GM21717 (cell line): ENCODE measurements at regions not wholly inside any gene's neighbourhood (a gene's known extent, or its start where the extent isn't known, plus 50 kb on each side); places are given as distances from the start of the nearest gene placed in this dataset.

Experiments used
- ATAC-seq: cut with Tn5 transposase; IDR thresholded peaks from one replicate; pipeline ENCODE4 v1.9.1; 2021; ENCODE audit warnings: mild to moderate bottlenecking, moderate library complexity; ENCODE audit not compliant: unreplicated experiment

DNA sequence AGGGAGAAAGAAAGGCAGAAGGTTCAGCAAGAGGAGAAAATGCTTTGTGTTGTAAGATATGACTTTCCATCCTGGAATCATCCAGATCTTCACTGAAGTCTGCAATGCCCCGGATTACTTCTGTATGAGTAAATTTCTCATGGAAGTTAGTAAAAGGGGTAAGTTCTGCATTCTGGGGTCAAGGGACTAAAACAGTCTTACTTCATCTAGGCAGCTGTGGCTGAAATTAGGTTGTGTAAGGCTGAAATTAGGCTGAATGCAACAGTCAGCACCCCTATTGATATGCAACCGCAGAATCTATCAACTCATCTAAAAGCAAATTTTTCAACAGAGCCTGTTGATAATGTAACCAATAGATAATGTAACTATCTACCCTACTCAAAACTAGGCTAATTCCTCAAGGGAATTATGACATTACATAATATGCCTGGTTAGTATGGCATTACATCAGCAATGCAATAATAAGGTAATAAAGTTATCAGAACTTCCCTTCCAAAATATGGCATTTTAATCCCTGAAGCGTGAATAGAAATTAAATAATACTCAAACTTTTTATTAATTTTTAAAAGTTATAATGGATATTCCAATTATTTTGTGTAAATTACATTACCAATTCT, 671.7 kb upstream of the CITED2 start:
- no peak for ATAC-seq

- ATAC-seq = no peak
Measured at GRCh38 chr6:140045116-140045515, 670.7 kb upstream of the CITED2 start.

DNA sequence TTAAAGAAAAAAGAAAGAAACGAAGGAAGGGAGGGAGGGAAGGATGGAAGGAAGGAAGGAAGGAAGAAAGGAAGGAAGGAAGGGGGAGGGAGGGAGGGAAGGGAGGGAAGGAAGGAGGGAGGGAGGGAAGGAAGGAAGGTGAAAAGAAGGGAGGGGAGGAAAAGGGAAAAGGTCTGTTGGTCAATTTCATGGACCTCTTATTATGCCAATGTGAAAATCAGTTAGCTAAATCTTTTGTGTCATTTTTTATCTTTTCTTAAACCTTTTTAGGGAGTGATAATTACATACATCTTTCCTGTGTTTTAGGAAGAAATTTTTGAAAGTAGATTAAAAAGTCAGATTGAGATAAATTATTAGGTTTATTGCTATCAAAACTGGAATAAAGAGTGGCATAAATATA, 670.2 kb upstream of the CITED2 start:
- no peak for ATAC-seq

- ATAC-seq = no peak
Measured at GRCh38 chr6:140043762-140044378, 669.4 kb upstream of the CITED2 start.

DNA sequence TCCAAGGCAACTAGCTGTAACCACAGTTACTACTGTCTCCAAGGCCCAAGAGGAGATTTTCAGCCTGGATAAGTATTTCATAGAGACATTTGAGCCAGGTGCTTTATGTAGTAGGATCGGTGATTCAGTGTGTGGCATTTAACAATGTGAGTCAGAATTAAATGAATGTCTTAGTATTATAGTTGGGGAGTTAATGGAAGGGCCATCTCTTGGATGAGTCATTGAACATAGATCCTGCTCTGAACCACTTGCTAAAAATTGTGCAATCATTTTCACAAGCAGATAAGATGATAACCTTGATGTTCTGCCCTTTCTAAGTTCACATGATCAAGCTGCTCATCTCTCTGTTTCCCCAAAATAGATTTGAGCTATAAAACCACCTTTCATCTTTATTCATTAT, 668.9 kb upstream of the CITED2 start:
- ATAC-seq = no peak

DNA sequence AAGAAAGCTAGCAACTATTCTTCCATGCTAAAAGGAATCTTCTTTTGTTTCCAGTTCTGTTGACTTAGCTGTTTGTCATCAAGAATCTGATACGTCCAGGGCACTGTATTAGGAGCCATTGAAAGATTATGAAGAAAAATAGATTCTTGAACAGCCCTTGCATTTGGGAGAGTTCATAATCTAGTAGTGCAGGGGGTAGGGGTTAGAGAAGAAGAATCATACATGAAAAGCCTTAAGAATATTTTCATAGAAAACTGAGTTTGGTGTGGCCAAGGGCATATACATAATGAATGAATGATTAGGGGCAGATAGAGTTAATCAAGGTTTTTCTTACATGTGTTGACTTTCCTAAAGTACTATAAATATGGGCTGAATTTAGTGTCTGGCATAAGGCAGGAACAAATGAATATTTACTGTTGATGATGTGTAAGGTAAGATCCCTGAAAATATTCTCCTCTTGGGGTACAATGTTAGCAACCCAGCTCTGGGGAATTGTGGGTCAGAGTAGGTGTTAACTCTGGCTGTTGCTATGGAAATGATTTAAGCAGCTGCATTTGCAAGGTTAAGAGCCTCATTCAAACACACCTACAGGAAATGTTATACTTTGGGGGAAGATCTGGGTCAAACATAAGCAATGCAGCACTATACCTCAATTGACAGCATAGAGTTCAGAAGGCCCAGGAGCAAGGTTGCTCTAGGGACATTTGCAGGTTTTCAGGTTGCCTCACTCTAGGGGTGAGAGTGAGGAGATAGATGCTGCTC, 667.3 kb upstream of the CITED2 start:
- ATAC-seq = no peak

DNA sequence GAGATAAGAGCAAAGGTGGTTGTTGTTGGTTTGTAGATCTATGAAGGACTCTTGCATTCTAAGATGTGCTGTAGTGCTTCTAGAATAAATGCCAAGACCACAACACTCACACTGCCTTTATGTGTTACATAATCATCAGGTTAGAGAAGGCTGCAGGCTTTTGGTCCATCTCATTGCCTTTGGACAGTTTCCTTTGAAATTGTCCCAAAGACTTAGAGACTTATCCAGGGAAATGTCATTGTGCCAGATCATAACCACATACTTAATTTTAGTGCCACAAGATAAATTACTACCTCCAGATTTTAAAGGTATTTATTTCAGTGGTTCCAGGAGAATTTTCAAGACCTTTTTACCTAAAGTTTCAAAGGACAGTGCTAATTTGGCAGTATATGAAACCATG, 666.6 kb upstream of the CITED2 start:
- ATAC-seq = no peak

- ATAC-seq = no peak
Measured at GRCh38 chr6:140040396-140040795, 665.9 kb upstream of the CITED2 start.

GRCh38 chr6:140039364-140039763, 664.9 kb upstream of the CITED2 start:
- no peak for ATAC-seq

DNA sequence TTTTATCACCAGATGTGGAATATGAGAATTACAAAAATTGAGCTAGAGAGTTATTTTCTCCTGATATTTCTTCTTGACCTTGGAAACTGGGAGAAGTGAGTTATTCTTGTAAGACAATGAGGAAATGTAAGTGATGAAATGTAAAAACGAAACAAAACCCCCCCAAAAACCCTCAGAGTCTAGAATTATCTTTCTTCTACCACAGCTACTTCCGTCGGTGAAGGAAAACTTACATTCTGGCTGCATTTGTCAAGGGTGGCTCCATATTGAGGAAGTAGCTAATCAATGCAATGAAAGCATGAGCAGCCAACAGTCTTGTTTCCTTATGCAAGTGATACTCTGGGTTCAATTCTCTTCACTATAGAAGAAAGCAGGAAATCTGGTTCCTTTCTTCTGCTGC, 661.7 kb upstream of the CITED2 start:
- ATAC-seq = no peak

GRCh38 chr6:140032189-140032588, 657.7 kb upstream of the CITED2 start:
- ATAC-seq = no peak

- no peak for ATAC-seq
Measured at GRCh38 chr6:140029551-140029950, 655.1 kb upstream of the CITED2 start.

GRCh38 chr6:140027219-140027618, 652.8 kb upstream of the CITED2 start:
- no peak for ATAC-seq

DNA sequence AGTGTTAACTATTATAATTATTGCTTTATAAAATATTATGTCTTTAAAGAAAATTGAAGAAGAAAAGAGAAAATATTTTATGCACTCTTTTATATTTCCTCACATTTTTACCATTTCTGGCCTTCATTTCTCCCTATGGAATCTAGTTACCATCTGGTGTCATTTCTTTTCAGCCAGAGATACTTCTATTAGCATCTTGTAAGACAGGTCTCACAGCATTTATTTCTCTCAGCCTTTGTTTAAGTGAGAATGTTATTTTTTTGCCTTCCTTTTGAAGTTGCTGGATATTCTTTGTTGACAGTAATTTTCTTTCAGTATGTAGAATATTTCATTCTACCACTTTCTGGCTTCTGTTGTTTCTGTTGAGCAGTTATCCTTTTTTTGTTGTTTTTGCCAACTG, 652.1 kb upstream of the CITED2 start:
- ATAC-seq = no peak

GRCh38 chr6:140025171-140025570, 650.7 kb upstream of the CITED2 start:
- ATAC-seq = no peak

GRCh38 chr6:140020207-140020791, 645.9 kb upstream of the CITED2 start:
- no peak for ATAC-seq

DNA sequence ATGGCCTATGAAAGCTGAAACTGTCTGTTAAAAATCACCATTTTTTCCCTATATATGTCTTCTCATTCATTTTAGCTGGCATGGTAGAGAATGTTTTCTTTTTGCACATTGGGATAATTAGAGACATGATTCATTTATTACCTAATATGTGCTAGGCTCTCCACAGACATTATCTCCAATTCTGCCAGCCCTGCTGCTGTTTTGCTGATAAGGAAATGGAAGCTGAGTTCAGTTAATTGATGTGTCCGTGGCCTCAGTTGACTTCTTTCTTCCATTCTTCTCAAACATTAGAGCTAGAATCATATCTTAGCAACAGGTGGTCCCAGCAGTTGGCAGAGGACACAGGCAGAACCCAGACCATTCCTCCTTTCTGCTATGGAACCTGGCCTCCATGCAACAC, 644.1 kb upstream of the CITED2 start:
- no peak for ATAC-seq

DNA sequence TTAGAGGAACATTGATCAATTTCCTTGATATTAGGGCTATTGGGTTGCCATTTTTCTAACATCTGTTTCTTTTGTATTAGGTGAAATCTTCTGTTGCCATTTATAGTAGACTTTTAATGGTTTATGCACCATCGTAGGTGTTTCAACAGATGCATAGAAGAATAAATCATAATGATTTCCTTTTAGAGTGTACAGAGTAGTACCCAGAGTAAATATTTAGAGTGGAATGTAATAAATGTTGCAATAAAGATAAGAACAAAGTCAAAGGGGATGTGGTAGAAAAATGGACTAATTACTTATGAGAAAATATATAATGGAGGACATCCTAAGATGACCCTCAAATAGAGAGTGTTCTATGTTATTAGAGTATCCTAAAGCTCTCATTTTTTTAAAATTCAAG, 643.0 kb upstream of the CITED2 start:
- no peak for ATAC-seq

DNA sequence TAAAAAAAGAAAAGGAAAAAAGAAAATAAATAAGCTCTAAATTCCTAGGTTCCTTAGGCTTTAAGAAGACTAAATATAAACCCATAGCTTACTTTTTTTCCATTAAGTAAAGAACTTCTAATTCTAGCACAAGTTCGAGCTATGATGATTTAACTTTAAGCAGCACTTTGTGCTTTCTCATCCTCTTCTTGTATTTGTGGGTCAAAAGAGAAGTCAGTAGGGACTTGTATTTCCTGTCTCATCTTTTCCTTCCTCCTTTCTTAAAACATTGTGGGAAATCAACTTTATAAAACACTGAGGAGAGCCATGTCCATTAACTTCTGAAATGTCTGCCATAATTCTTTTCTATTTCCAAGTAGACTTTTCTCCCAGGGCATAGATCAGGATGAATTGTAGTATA, 637.7 kb upstream of the CITED2 start:
- no peak for ATAC-seq

DNA sequence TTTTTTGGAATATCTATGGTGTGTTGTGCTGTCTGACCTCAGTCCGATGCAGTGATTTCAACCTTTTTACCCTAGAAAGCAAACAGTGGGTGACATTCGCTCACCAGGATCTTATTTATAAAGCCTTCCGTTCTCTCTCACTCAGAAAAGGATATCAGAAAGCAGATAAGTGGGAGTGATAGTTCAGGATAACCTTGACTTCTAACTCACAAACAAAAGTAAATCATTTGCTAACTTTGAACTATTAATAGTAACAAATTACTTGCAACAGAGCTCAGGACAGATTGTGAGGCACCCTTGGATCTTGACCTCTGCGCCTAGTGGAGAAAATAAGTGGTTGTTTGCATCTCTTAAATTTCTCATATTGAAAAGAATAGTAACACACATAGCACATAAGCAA, 637.1 kb upstream of the CITED2 start:
- ATAC-seq = no peak

- ATAC-seq = no peak
Measured at GRCh38 chr6:140009286-140009685, 634.8 kb upstream of the CITED2 start.

DNA sequence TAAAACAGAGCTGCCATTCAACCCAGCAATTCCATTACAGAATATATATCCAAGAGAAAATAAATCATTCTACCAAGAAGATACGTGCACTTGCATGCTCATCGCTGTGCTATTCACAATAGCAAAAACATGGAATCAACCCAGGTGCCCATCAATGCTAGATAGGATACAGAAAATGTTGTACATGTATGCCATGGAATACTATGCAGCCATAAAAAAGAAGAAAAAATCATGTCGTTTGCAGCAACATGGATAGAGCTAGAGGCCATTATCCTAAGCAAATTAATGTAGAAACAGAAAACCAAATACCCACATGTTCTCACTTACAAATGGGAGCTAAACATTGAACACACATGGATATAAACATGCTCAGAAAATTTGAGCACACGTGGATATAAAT, 633.1 kb upstream of the CITED2 start:
- no peak for ATAC-seq
